ENCODE measurements at regions not wholly inside any gene's neighbourhood (a gene's known extent, or its start where the extent isn't known, plus 50 kb on each side); places are given as distances from the start of the nearest gene placed in this dataset.

GRCh38 chr4:14856062-14856933 lies 146.0 kb upstream of the CPEB2 start:
- TF ChIP-seq EZH2 (IDR thresholded peaks at IDR 0.05; ENCODE audit: low read depth, unreplicated experiment), result no peak
- no peak for TF ChIP-seq CTCF (conservative IDR thresholded peaks at IDR 0.05; ENCODE audit: low read depth in 2 of 2)
- TF ChIP-seq POLR2AphosphoS5 (IDR thresholded peaks at IDR 0.05; ENCODE audit: low read depth), result no peak
- TF ChIP-seq REST (IDR thresholded peaks at IDR 0.05; ENCODE audit: unreplicated experiment), result no peak
- no peak for TF ChIP-seq ETS1 (IDR thresholded peaks at IDR 0.05)
- TF ChIP-seq JUNB (IDR thresholded peaks at IDR 0.05; ENCODE audit: unreplicated experiment), result no peak
- TF ChIP-seq CREB1 (CRISPR knock-in tag; IDR thresholded peaks at IDR 0.05; ENCODE audit: low read depth), result no peak
- TF ChIP-seq EZH2phosphoT487 (IDR thresholded peaks at IDR 0.05; ENCODE audit: unreplicated experiment), result no peak
- no peak for TF ChIP-seq STAT1 (IDR thresholded peaks at IDR 0.05; ENCODE audit: unreplicated experiment)
- TF ChIP-seq ZNF114 (CRISPR knock-in tag; IDR thresholded peaks at IDR 0.05), result no peak
- TF ChIP-seq ZNF331 (CRISPR knock-in tag; IDR thresholded peaks at IDR 0.05; ENCODE audit: low read depth), result no peak
- no peak for TF ChIP-seq NANOG (IDR thresholded peaks at IDR 0.05; ENCODE audit: borderline replicate concordance)

Data from GM23338 (cell line).